ENCODE measurements at regions not wholly inside any gene's neighbourhood (a gene's known extent, or its start where the extent isn't known, plus 50 kb on each side); places are given as distances from the start of the nearest gene placed in this dataset.

- no peak for TF ChIP-seq CTCF (conservative IDR thresholded peaks at IDR 0.05; ENCODE audit: low read length)
- TF ChIP-seq EZH2phosphoT487 (IDR thresholded peaks at IDR 0.05; ENCODE audit: borderline replicate concordance, low read depth, low read length) = no peak
Observed at GRCh38 chr5:17370651-17371050, 127.4 kb upstream of the TAF11L2 start.
